ENCODE measurements at regions not wholly inside any gene's neighbourhood (a gene's known extent, or its start where the extent isn't known, plus 50 kb on each side); places are given as distances from the start of the nearest gene placed in this dataset.
A peak's percentile ranks its signal among the peaks of the same experiment; 100 is the strongest.

- no peak for DNase-seq
Observed at GRCh38 chr6:1144842-1145767, 166.8 kb upstream of the FOXQ1 start.

GRCh38 chr6:1143655-1144054, 168.2 kb upstream of the FOXQ1 start:
- no peak for DNase-seq

DNA sequence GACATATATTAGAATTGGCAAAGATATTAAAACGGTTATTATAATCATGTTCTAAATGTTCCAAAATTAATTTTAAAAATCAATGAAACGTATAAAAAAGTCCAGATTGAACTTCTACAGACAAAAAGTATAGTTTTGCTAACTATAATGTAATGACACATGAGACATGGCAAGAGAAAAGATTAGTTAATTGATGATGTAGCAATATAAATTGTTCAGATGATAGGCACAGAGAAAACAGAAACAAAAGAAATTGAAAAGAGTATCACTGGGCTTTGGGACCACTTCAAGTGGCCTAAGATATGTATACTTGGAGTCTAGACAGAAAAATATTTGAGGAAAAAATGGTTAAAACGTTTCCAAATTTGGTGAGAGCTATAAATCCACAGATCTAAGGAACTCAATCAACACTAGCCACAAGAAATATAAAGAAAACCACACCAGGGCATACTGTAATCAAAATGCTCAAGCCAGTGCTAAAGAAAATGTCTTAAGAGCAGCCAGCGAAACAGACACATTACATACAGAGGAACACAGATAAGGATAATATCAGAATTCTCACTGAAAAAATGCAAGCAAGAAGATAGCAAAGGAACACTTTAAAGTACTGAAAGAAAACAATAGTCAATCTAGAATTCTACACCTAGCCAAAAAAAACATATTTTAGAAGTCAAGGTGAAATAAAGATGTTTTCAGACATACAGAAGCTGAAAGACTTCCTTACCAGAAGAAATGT, 172.6 kb upstream of the FOXQ1 start:
- no peak for DNase-seq

DNA sequence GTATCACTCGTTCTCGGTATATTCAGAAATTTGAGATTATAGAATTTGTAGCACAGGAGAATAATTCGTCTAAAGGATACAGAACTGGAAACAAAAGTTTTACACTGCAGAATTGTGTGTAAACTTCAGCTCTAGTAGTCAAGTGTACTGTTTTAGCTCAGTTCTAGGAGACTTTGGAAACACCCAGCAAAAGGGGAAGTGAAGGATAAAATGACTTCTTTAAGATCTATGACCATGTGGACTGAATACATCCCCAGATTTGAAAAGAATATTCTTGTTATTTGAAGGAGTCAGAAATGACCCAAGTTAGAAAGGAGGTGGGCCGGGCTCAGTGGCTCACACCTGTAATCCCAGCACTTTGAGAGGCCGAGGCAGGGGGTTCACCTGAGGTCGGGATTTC, 174.0 kb upstream of the FOXQ1 start:
- DNase-seq = no peak

DNA sequence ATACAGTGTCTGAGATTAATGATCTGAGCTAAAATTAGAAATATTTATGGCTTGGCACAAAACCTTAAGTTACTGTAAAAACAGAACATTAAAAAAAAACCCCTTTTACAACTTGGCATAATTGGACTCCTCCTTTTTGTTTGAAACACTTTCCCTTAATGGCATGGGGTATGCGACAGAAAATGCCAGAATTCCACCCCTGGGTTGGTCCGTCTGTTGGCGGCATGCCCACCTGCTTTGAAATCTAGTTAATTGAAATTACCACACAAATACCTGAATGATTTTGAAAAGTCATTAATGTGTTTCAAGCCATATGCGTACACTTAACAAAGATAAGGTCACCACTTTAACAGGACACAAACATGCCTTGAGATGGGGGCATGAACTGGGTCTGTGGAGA, 175.1 kb upstream of the FOXQ1 start:
- no peak for DNase-seq

GRCh38 chr6:1136415-1136774, 175.5 kb upstream of the FOXQ1 start:
- DNase-seq = no peak

GRCh38 chr6:1135726-1136414, 176.0 kb upstream of the FOXQ1 start:
- DNase-seq = no peak

DNA sequence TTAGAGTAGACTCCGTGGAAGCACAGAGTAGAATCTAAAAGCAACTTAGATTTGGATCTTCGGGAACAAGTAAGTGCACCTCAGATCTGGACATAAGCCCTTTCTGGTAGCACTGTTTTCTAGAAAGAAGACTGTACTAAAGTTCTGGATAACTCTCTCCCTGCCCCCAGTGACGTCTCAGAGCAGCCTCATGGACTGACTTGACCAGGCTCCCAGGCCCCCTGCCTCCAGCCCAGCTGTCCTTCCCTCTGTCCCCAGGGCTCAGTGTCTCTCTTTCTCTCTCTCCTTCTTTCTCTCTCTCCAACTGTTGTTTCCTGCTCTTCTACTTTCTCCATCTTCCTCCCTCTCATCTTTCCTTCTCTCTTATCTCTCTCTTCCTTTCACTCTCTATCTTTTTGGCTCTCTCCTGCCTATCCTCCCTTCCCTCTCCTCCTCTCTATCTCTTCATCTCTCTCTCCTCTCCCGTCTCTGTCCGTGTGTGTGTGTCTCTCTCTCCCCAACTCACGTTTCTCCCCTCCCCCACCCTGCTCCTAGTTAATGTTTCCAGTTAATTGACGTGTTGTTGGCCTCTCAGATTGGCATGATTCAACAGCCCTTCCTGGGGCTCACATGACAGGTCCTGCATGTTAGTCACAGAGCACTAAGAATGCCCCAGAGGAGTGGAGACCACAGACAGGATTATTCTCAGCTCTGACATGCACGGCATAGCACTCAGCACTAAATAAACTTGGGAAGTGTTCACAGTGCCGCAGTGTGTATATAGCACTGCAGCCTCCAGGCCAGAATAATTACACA, 180.4 kb upstream of the FOXQ1 start:
- peak; percentile 37 for DNase-seq

DNA sequence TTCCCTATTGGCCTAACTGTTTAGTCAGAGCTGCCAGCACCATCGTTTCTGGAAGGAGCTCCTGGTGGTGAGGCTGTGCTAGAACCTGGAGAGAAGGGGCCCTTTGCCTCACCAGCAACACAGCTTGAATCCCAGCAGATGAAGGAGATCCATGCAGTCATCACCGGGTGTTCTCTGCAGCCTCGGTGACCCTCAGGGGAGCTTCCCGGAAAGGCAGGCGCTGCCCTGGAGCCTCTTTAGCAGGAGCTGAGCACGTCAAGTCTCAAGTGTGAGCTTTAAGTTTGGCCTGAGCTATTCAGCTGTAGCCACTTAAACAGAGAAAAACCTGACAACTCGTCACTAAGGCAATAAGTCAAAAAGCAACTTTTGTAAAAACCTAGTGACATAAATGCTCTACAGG, 181.2 kb upstream of the FOXQ1 start:
- DNase-seq = no peak

GRCh38 chr6:1129131-1129530, 182.8 kb upstream of the FOXQ1 start:
- DNase-seq = no peak

- DNase-seq = no peak
Observed at GRCh38 chr6:1127597-1128288, 184.2 kb upstream of the FOXQ1 start.

GRCh38 chr6:1127129-1127528, 184.8 kb upstream of the FOXQ1 start:
- no peak for DNase-seq

GRCh38 chr6:1126036-1126435, 185.9 kb upstream of the FOXQ1 start:
- no peak for DNase-seq

DNA sequence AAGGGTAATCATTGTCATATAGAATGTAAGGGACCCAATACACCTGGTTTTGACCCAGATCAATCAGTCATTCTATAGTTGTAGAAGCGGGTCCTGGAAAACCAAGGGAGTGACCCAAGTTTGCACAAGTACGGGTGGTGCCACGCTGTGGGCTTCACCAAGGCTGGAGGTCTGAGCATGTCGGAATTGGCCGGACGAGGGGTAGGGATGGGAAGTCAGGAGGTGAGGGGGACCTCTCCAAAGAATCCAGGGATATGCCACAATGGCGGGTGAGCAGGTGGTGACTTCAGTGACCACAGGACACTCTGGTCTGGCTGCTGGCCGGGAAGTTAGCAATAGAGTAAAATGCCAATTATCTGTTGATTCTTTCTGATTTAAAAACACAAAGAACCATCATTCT, 186.6 kb upstream of the FOXQ1 start:
- no peak for DNase-seq

- no peak for DNase-seq
Observed at GRCh38 chr6:1124885-1125284, 187.0 kb upstream of the FOXQ1 start.

- DNase-seq = no peak
Observed at GRCh38 chr6:1123386-1124375, 188.2 kb upstream of the FOXQ1 start.

GRCh38 chr6:1122083-1122482, 189.8 kb upstream of the FOXQ1 start:
- DNase-seq = peak; percentile 5

DNA sequence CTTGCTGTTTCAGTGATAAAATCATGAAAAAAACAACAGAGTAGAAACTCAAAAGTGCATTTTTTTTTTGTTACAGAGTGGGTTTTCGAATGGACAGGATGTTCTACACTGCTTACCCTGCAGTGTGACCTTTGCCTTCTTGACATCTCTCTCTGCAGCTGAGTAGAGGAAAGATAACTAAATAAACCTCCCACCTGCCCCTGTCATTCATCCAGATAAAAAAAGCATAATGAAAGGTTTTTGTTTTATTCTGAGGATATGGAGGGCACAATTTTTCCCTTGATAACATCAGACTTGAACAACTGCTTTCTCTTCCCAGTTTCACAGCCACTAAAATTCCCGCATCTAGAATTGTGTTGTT, 193.6 kb upstream of the FOXQ1 start:
- no peak for DNase-seq

DNA sequence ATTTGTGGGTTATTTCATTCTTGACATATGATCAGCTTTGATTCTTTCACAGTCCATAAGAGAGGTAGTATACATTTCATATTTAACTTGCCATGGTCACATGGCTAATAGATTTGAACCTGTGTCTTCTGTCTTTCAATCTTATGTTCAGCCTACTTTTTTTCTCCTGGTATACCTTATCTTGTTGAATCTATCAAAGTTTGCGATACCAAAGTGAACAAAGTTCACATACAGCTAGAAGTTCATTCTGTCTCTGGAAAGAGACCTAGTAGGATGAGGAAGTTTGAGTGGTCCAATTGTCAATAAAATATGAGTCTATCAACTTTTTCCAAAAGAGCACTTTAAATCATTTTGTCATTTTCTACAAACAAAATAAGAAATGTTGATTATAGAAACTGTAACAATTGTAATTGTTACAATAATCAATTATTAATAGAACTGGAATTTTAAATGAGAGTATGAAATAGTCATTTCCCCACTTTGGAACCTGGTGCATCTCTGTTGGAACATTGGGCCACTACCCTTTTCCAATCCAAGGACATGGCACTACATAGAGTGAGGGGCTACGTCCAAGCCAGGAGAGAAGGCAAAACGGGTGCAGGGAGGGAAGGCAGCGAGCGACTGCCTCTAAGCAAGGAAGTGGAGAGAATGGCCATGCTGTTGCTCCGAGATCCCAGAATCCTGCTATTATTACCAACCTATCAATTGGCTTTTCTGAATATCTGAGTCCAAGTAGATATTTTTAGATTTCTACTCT, 194.2 kb upstream of the FOXQ1 start:
- DNase-seq = no peak

DNA sequence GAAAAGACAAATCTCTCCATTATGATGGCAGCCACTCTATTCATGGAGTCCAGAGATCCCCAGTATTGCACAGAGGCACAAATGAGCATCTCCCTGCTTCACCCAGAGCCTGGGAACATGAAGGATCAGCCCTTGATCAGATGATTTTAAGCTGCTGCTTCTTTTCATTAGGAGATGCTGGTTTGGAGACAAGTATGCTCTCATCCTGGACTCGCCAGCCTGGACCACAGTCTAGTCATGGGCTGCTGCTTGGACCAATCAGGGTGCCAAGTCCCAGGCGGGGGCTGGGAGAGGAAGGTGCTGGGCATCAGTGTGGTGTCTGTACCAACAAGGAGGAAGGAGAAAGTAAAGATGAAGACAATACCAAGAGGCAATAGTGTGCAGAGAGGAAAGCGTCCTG, 195.7 kb upstream of the FOXQ1 start:
- no peak for DNase-seq
